ENCODE measurements at regions not wholly inside any gene's neighbourhood (a gene's known extent, or its start where the extent isn't known, plus 50 kb on each side); places are given as distances from the start of the nearest gene placed in this dataset.
"Not testable (repeated sequence)": the region's sequence is repeated elsewhere in the genome, so short reads cannot be mapped to it uniquely, and the experiment has no call there.

- Histone ChIP-seq H3K27me3 (ENCODE audit: insufficient read depth, low read length) (no peaks in the 10 kb centered on the region), H3K36me3 (ENCODE audit: insufficient read depth, low read length) (no peaks in the 10 kb centered on the region), H3K27ac (ENCODE audit: low read depth, low read length) (no peak overlapping the region), H3K4me1 (ENCODE audit: insufficient read depth, low read length) (no peaks in the 10 kb centered on the region), H3K4me3 (ENCODE audit: low read length in 2 of 2) (no peak overlapping the region), H3K9me3 (ENCODE audit: control insufficient read depth in 1 of 2, low read length in 2 of 2) (no peaks in the 10 kb centered on the region)
- no peak overlapping the region for H3K4me3 Mint-ChIP-seq
- POLR2A ChIA-PET (ENCODE audit: partially characterized antibody), result no interaction called here
- H3K4me1 Mint-ChIP-seq, result no peaks in the 10 kb centered on the region
- CTCF ChIA-PET (ENCODE audit: partially characterized antibody), result no interaction called here
- no peaks in the 10 kb centered on the region for H3K36me3 Mint-ChIP-seq
- H3K27me3 Mint-ChIP-seq, result no peaks in the 10 kb centered on the region
- intact Hi-C loops (cut with micrococcal nuclease), result no loop called here
- peaks cover 3 to 18% (median 10%) of the 10 kb centered on the region in 8 donors for H3K9me3 Mint-ChIP-seq
- no peak for DNase-seq
- no peak overlapping the region for H3K27ac Mint-ChIP-seq
Measured at GRCh38 chr3:164407111-164407510, 671.2 kb downstream of the SI start.

- H3K9me3 Mint-ChIP-seq, result peaks cover 3 to 15% (median 7%) of the 10 kb centered on the region in 8 donors
- H3K4me1 ChIP-seq (ENCODE audit: insufficient read depth, low read length), result no peaks in the 10 kb centered on the region
- H3K4me1 Mint-ChIP-seq, result no peaks in the 10 kb centered on the region
- H3K4me3 ChIP-seq (ENCODE audit: low read length in 2 of 2), result no peak overlapping the region
- no peaks in the 10 kb centered on the region for H3K36me3 ChIP-seq (ENCODE audit: insufficient read depth, low read length)
- no peak overlapping the region for H3K4me3 Mint-ChIP-seq
- no peak overlapping the region for H3K27ac ChIP-seq (ENCODE audit: low read depth, low read length)
- DNase-seq, result no peak
- ChIA-PET CTCF (ENCODE audit: partially characterized antibody) (no interaction called here), POLR2A (ENCODE audit: partially characterized antibody) (no interaction called here)
- no peaks in the 10 kb centered on the region for H3K27me3 ChIP-seq (ENCODE audit: insufficient read depth, low read length)
- no peaks in the 10 kb centered on the region for H3K9me3 ChIP-seq (ENCODE audit: control insufficient read depth in 1 of 2, low read length in 2 of 2)
- no peaks in the 10 kb centered on the region for H3K27me3 Mint-ChIP-seq
- intact Hi-C loops (cut with micrococcal nuclease), result no loop called here
- H3K36me3 Mint-ChIP-seq, result no peaks in the 10 kb centered on the region
- H3K27ac Mint-ChIP-seq, result no peak overlapping the region
Measured at GRCh38 chr3:164406281-164406680, 672.0 kb downstream of the SI start.

- no peaks in the 10 kb centered on the region for H3K4me1 Mint-ChIP-seq
- H3K9me3 ChIP-seq (ENCODE audit: control insufficient read depth in 1 of 2, low read length in 2 of 2), result no peaks in the 10 kb centered on the region
- H3K36me3 Mint-ChIP-seq, result no peaks in the 10 kb centered on the region
- H3K4me3 ChIP-seq (ENCODE audit: low read length in 2 of 2), result no peak overlapping the region
- intact Hi-C loops (cut with micrococcal nuclease), result no loop called here
- no peaks in the 10 kb centered on the region for H3K4me1 ChIP-seq (ENCODE audit: insufficient read depth, low read length)
- no peak for DNase-seq
- H3K27ac Mint-ChIP-seq, result no peak overlapping the region
- ChIA-PET CTCF (ENCODE audit: partially characterized antibody) (no interaction called here), POLR2A (ENCODE audit: partially characterized antibody) (no interaction called here)
- no peaks in the 10 kb centered on the region for H3K36me3 ChIP-seq (ENCODE audit: insufficient read depth, low read length)
- H3K27me3 Mint-ChIP-seq, result no peaks in the 10 kb centered on the region
- no peak overlapping the region for H3K4me3 Mint-ChIP-seq
- H3K9me3 Mint-ChIP-seq, result peaks cover 0 to 15% (median 3%) of the 10 kb centered on the region in 8 donors
- no peaks in the 10 kb centered on the region for H3K27me3 ChIP-seq (ENCODE audit: insufficient read depth, low read length)
- H3K27ac ChIP-seq (ENCODE audit: low read depth, low read length), result no peak overlapping the region
Measured at GRCh38 chr3:164401923-164402322, 676.4 kb downstream of the SI start.

GRCh38 chr3:164401440-164401839, 676.9 kb downstream of the SI start:
- H3K4me1 Mint-ChIP-seq; H3K9me3 ChIP-seq (ENCODE audit: control insufficient read depth in 1 of 2, low read length in 2 of 2); H3K4me3 Mint-ChIP-seq; H3K27me3 Mint-ChIP-seq; H3K36me3 Mint-ChIP-seq; H3K4me3 ChIP-seq (ENCODE audit: low read length in 2 of 2); DNase-seq; intact Hi-C loops (cut with micrococcal nuclease); H3K4me1 ChIP-seq (ENCODE audit: insufficient read depth, low read length); POLR2A ChIA-PET (ENCODE audit: partially characterized antibody); CTCF ChIA-PET (ENCODE audit: partially characterized antibody); H3K27me3 ChIP-seq (ENCODE audit: insufficient read depth, low read length); H3K36me3 ChIP-seq (ENCODE audit: insufficient read depth, low read length); H3K27ac Mint-ChIP-seq; H3K27ac ChIP-seq (ENCODE audit: low read depth, low read length): not testable (repeated sequence)
- peaks cover 0 to 15% (median 3%) of the 10 kb centered on the region in 8 donors for H3K9me3 Mint-ChIP-seq

GRCh38 chr3:164397462-164397861, 680.8 kb downstream of the SI start:
- Mint-ChIP-seq H3K9me3 (peaks cover 0 to 15% (median 2%) of the 10 kb centered on the region in 8 donors), H3K4me1 (no peaks in the 10 kb centered on the region), H3K36me3 (no peaks in the 10 kb centered on the region), H3K27me3 (no peaks in the 10 kb centered on the region), H3K27ac (no peak overlapping the region), H3K4me3 (no peak overlapping the region)
- H3K36me3 ChIP-seq (ENCODE audit: insufficient read depth, low read length), result no peaks in the 10 kb centered on the region
- no peaks in the 10 kb centered on the region for H3K27me3 ChIP-seq (ENCODE audit: insufficient read depth, low read length)
- ChIA-PET POLR2A (ENCODE audit: partially characterized antibody) (no interaction called here), CTCF (ENCODE audit: partially characterized antibody) (no interaction called here)
- no peaks in the 10 kb centered on the region for H3K4me1 ChIP-seq (ENCODE audit: insufficient read depth, low read length)
- H3K4me3 ChIP-seq (ENCODE audit: low read length in 2 of 2), result no peak overlapping the region
- H3K27ac ChIP-seq (ENCODE audit: low read depth, low read length), result no peak overlapping the region
- no peaks in the 10 kb centered on the region for H3K9me3 ChIP-seq (ENCODE audit: control insufficient read depth in 1 of 2, low read length in 2 of 2)
- DNase-seq, result no peak
- intact Hi-C loops (cut with micrococcal nuclease), result no loop called here

GRCh38 chr3:164393171-164393570, 685.1 kb downstream of the SI start:
- intact Hi-C loops (cut with micrococcal nuclease), result no loop called here
- Histone ChIP-seq H3K27me3 (ENCODE audit: insufficient read depth, low read length) (no peaks in the 10 kb centered on the region), H3K4me3 (ENCODE audit: low read length in 2 of 2) (no peak overlapping the region), H3K4me1 (ENCODE audit: insufficient read depth, low read length) (no peaks in the 10 kb centered on the region), H3K36me3 (ENCODE audit: insufficient read depth, low read length) (no peaks in the 10 kb centered on the region), H3K27ac (ENCODE audit: low read depth, low read length) (no peak overlapping the region), H3K9me3 (ENCODE audit: control insufficient read depth in 1 of 2, low read length in 2 of 2) (no peaks in the 10 kb centered on the region)
- no peak overlapping the region for H3K27ac Mint-ChIP-seq
- no peaks in the 10 kb centered on the region for H3K4me1 Mint-ChIP-seq
- no peaks in the 10 kb centered on the region for H3K36me3 Mint-ChIP-seq
- CTCF ChIA-PET (ENCODE audit: partially characterized antibody), result no interaction called here
- DNase-seq, result no peak
- H3K27me3 Mint-ChIP-seq, result no peaks in the 10 kb centered on the region
- POLR2A ChIA-PET (ENCODE audit: partially characterized antibody), result no interaction called here
- peaks cover 0 to 11% (median 3%) of the 10 kb centered on the region in 8 donors for H3K9me3 Mint-ChIP-seq
- H3K4me3 Mint-ChIP-seq, result no peak overlapping the region

GRCh38 chr3:164390046-164390445, 688.2 kb downstream of the SI start:
- intact Hi-C loops (cut with micrococcal nuclease), result no loop called here
- no peaks in the 10 kb centered on the region for H3K36me3 ChIP-seq (ENCODE audit: insufficient read depth, low read length)
- no peak for DNase-seq
- no peak overlapping the region for H3K27ac Mint-ChIP-seq
- no peak overlapping the region for H3K4me3 Mint-ChIP-seq
- ChIA-PET POLR2A (ENCODE audit: partially characterized antibody) (no interaction called here), CTCF (ENCODE audit: partially characterized antibody) (no interaction called here)
- H3K9me3 Mint-ChIP-seq, result peaks cover 0 to 12% (median 4%) of the 10 kb centered on the region in 8 donors
- no peaks in the 10 kb centered on the region for H3K9me3 ChIP-seq (ENCODE audit: control insufficient read depth in 1 of 2, low read length in 2 of 2)
- no peaks in the 10 kb centered on the region for H3K27me3 ChIP-seq (ENCODE audit: insufficient read depth, low read length)
- H3K4me3 ChIP-seq (ENCODE audit: low read length in 2 of 2), result no peak overlapping the region
- no peaks in the 10 kb centered on the region for H3K27me3 Mint-ChIP-seq
- H3K4me1 ChIP-seq (ENCODE audit: insufficient read depth, low read length), result no peaks in the 10 kb centered on the region
- no peaks in the 10 kb centered on the region for H3K4me1 Mint-ChIP-seq
- H3K27ac ChIP-seq (ENCODE audit: low read depth, low read length), result no peak overlapping the region
- H3K36me3 Mint-ChIP-seq, result no peaks in the 10 kb centered on the region

GRCh38 chr3:164387236-164387635, 691.1 kb downstream of the SI start:
- POLR2A ChIA-PET (ENCODE audit: partially characterized antibody), result no interaction called here
- no peaks in the 10 kb centered on the region for H3K4me1 Mint-ChIP-seq
- intact Hi-C loops (cut with micrococcal nuclease), result no loop called here
- no peaks in the 10 kb centered on the region for H3K36me3 ChIP-seq (ENCODE audit: insufficient read depth, low read length)
- no peak overlapping the region for H3K27ac Mint-ChIP-seq
- no peaks in the 10 kb centered on the region for H3K4me1 ChIP-seq (ENCODE audit: insufficient read depth, low read length)
- no peaks in the 10 kb centered on the region for H3K27me3 ChIP-seq (ENCODE audit: insufficient read depth, low read length)
- H3K4me3 Mint-ChIP-seq, result no peak overlapping the region
- CTCF ChIA-PET (ENCODE audit: partially characterized antibody), result no interaction called here
- DNase-seq, result no peak
- no peaks in the 10 kb centered on the region for H3K9me3 ChIP-seq (ENCODE audit: control insufficient read depth in 1 of 2, low read length in 2 of 2)
- H3K9me3 Mint-ChIP-seq, result peaks cover 0 to 12% (median 3%) of the 10 kb centered on the region in 8 donors
- H3K36me3 Mint-ChIP-seq, result no peaks in the 10 kb centered on the region
- no peak overlapping the region for H3K27ac ChIP-seq (ENCODE audit: low read depth, low read length)
- H3K27me3 Mint-ChIP-seq, result no peaks in the 10 kb centered on the region
- H3K4me3 ChIP-seq (ENCODE audit: low read length in 2 of 2), result no peak overlapping the region

All from CD4-positive, alpha-beta memory T cell (primary cell).